Body of pancreas (tissue), 4 donors: ENCODE measurements at regions not wholly inside any gene's neighbourhood (a gene's known extent, or its start where the extent isn't known, plus 50 kb on each side); places are given as distances from the start of the nearest gene placed in this dataset.

Experiments
- ATAC-seq: fragments of 150-250 bp; one replicate; pipeline ENCODE4 v1.9.1; 2016
- DNase-seq, 4 donors: peaks; one replicate each; pipeline ENCODE4 v3.0.0-alpha.2; 2019
- H3K27ac ChIP-seq, 4 donors: fragments of 200-600 bp; sonication (generic); 1 replicate in 3 of 4; 2 replicates in 1 of 4; pipeline versions ENCODE4 v1.5.1 to v1.6.1; 2016 to 2019; ENCODE audit warnings: mild to moderate bottlenecking in 1 of 4, mixed read lengths in 1 of 4, moderate library complexity in 1 of 4
- H3K27me3 ChIP-seq, 2 donors: fragments of 200-600 bp; sonication (generic); one replicate each; pipeline ENCODE4 v1.6.0; 2016; ENCODE audit warnings: mild to moderate bottlenecking in 1 of 2
- H3K36me3 ChIP-seq, 2 donors: fragments of 200-600 bp; sonication (generic); replicated peaks in 1 of 2; 2 replicates each; pipeline ENCODE4 v1.5.1; 2016; ENCODE audit warnings: low read depth in 2 of 2; ENCODE audit not compliant: insufficient read depth in 1 of 2
- H3K4me1 ChIP-seq: fragments of 200-600 bp; sonication (generic); one replicate; pipeline ENCODE4 v1.6.0; 2016
- H3K4me3 ChIP-seq, 2 donors: fragments of 200-600 bp; sonication (generic); 1 replicate in 1 of 2; 2 replicates in 1 of 2; pipeline ENCODE4 v1.5.1; 2016 to 2019
- H3K9me3 ChIP-seq, 3 donors: fragments of 200-600 bp; sonication (generic); 1 replicate in 2 of 3; 2 replicates in 1 of 3; pipeline ENCODE4 v1.5.1; 2016
- POLR2A ChIP-seq, 3 donors: fragments of 450-650 bp; IDR thresholded peaks; one replicate each; pipeline ENCODE4 v1.6.1; 2016; ENCODE audit warnings: antibody characterized with exemption in 3 of 3, mild to moderate bottlenecking in 2 of 3
- WGBS, 2 donors: methylation state at CpG; one replicate each; pipeline ENCODE4 v1.1.5; 2017; 5-methylcytosine and 5-hydroxymethylcytosine counted together
- intact Hi-C: fragments of 100-400 bp; cut with DNase I; formaldehyde crosslinking; loops from one replicate; pipeline ENCODE4 v1.15.1; 2023
- TF ChIP-seq, protein P1 (sequence below), 7 experiments: fragments of 450-650 bp in 4 of 7; fragments of 200-600 bp in 3 of 7; sonication (generic) in 3 of 7; IDR thresholded peaks; one replicate each; pipeline ENCODE4 v1.5.1; 2016 to 2019; ENCODE audit warnings: antibody characterized with exemption in 7 of 7

DNA sequence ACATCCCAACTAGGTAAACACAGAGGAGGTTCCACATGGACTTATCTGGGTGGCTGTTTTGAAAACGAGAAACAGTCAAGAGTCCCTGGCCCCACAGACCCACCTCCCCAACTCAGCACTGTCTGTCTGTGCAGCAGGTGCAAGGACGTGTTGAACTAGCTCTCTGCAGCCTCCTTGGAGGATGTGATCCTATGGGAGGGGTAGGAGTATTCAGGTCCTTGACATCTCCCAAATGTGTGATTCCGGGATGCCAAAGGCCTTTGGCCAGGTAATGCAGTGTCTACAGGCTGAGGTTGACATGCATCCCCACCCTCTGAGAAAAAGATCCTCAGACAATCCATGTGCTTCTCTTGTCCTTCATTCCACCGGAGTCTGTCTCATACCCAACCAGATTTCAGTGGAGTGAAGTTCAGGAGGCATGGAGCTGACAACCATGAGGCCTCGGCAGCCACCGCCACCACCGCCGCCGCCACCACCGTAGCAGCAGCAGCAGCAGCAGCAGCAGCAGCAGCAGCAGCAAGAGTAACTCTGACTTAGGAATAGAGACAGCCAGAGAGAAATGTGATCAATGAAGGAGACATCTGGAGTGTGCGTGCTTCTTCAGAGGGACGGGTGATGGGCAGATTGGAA, 151.6 kb upstream of the CAMK1G start:
- no peak for ATAC-seq
- H3K4me1 ChIP-seq, result no peaks in the 10 kb centered on the region
- no peaks in the 10 kb centered on the region for H3K36me3 ChIP-seq
- intact Hi-C loops, result no loop called here
- TF ChIP-seq POLR2A (IDR thresholded peaks at IDR 0.05), result no peak
- TF ChIP-seq, protein P1, sequence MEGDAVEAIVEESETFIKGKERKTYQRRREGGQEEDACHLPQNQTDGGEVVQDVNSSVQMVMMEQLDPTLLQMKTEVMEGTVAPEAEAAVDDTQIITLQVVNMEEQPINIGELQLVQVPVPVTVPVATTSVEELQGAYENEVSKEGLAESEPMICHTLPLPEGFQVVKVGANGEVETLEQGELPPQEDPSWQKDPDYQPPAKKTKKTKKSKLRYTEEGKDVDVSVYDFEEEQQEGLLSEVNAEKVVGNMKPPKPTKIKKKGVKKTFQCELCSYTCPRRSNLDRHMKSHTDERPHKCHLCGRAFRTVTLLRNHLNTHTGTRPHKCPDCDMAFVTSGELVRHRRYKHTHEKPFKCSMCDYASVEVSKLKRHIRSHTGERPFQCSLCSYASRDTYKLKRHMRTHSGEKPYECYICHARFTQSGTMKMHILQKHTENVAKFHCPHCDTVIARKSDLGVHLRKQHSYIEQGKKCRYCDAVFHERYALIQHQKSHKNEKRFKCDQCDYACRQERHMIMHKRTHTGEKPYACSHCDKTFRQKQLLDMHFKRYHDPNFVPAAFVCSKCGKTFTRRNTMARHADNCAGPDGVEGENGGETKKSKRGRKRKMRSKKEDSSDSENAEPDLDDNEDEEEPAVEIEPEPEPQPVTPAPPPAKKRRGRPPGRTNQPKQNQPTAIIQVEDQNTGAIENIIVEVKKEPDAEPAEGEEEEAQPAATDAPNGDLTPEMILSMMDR (IDR thresholded peaks at IDR 0.05), result no peak
- H3K4me3 ChIP-seq, result no peak overlapping the region
- H3K9me3 ChIP-seq, result no peaks in the 10 kb centered on the region
- H3K27ac ChIP-seq, result no peak overlapping the region
- H3K27me3 ChIP-seq, result no peaks in the 10 kb centered on the region
- WGBS, 2 donors, result 79 to 84% methylated on average over 12 of the region's 12 CpGs
- DNase-seq, result no peak

DNA sequence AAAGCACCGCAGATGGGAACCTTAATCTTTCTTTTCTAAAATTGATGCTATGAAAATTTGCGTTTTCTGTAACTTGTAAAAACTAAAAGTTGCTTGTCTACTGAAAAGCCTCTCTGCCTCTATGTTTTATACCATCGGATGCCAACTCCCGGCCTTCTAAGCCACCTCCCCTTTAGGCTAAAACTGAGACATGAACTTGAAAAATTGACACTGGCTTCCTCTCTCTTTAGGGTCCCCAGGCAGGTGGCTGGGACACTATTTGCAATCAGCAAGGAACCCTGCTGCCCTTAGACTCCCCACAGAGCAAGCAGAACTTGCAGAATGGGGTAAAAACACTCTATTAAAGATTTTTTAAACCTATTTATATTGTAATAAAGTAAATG, 151.1 kb upstream of the CAMK1G start:
- DNase-seq (no peak), ATAC-seq (no peak)
- intact Hi-C loops, result no loop called here
- H3K27ac ChIP-seq, result no peak overlapping the region
- no peaks in the 10 kb centered on the region for H3K36me3 ChIP-seq
- TF ChIP-seq, protein P1 (IDR thresholded peaks at IDR 0.05), result no peak
- TF ChIP-seq POLR2A (IDR thresholded peaks at IDR 0.05), result no peak
- WGBS, 2 donors, result 61 to 70% methylated on average over 4 of the region's 4 CpGs
- H3K9me3 ChIP-seq, result no peaks in the 10 kb centered on the region
- H3K4me3 ChIP-seq, result no peak overlapping the region
- no peaks in the 10 kb centered on the region for H3K27me3 ChIP-seq
- H3K4me1 ChIP-seq, result no peaks in the 10 kb centered on the region

DNA sequence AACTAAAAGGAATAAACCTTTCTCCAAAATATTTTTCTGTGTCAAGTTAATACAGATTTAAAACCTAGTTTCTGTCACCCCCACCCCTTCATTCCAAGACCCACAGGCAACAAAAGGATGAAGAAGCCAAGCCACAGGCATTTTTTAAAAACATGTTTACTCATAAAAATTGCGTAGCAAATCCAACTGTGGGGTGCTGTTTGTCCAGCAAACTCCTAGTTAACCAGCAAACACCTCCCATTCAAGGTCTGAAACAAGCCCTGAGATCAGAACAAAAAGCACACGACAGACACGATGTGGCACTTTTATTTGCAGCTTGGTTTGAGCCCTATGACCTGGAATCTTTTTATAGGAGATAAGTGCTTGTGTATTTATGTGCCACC, 149.9 kb upstream of the CAMK1G start:
- ATAC-seq, result no peak
- WGBS, 2 donors, result 24 to 32% methylated on average over 3 of the region's 3 CpGs
- no peak for DNase-seq
- no peak overlapping the region for H3K27ac ChIP-seq
- TF ChIP-seq, protein P1 (IDR thresholded peaks at IDR 0.05), result no peak
- TF ChIP-seq POLR2A (IDR thresholded peaks at IDR 0.05), result no peak
- no peaks in the 10 kb centered on the region for H3K4me1 ChIP-seq
- H3K4me3 ChIP-seq, result no peak overlapping the region
- intact Hi-C loops, result no loop called here
- no peaks in the 10 kb centered on the region for H3K9me3 ChIP-seq
- no peaks in the 10 kb centered on the region for H3K36me3 ChIP-seq
- no peaks in the 10 kb centered on the region for H3K27me3 ChIP-seq

DNA sequence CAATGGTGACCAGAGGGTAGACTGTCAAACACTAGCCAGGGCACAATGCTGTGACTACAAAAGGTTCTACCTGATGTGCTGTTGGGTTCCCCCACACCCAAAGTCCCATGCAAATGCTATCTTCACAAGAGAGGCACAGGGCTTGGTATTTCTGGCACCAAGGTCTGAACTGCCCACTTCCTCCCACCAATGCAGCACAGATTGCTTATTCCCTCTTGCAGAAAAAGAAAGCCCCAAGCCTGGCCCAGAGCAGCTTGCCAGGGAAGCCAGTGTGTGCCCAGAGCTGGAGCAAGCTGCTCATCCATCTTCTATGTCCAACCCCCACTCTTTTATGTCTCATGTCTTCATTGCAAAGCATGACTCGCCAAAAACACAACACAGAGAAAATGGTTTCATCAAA, 149.4 kb upstream of the CAMK1G start:
- Histone ChIP-seq H3K27me3 (no peaks in the 10 kb centered on the region), H3K9me3 (no peaks in the 10 kb centered on the region), H3K4me3 (no peak overlapping the region), H3K36me3 (no peaks in the 10 kb centered on the region), H3K4me1 (no peaks in the 10 kb centered on the region), H3K27ac (no peak overlapping the region)
- ATAC-seq, result no peak
- 81 to 87% methylated on average over 1 of the region's 1 CpG for WGBS, 2 donors
- intact Hi-C loops, result no loop called here
- DNase-seq, result no peak
- TF ChIP-seq POLR2A (IDR thresholded peaks at IDR 0.05), result no peak
- TF ChIP-seq, protein P1 (IDR thresholded peaks at IDR 0.05), result no peak

DNA sequence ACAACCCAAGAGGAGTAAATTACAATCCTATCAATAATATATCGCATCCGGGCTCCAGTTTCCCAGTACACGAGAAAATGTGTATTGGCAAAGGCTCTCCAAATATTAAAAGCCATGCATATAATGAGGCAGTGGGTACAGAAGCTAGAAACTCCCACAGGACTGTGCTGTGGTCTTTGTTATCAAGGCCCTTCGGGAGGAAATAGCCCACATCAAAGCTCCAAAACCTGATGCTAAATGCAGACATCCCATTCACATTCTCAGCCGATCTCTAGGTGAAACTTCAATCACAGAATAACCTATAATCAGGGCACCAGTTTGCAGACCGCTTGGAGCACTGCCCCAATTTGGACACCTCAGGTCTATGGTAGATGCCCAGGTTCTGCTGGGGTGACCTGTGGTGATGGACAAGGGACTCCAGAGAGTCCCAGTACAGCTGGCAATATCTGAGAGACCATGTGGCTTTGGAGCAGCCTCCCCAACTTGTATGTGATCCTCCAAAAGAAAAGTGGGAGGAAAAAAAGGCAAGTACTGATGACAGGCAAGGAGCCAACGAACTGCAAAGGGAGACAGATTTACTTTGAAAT, 148.8 kb upstream of the CAMK1G start:
- Histone ChIP-seq H3K27ac (no peak overlapping the region), H3K4me3 (no peak overlapping the region), H3K27me3 (no peaks in the 10 kb centered on the region), H3K36me3 (no peaks in the 10 kb centered on the region), H3K4me1 (no peaks in the 10 kb centered on the region), H3K9me3 (no peaks in the 10 kb centered on the region)
- DNase-seq (no peak), ATAC-seq (no peak)
- TF ChIP-seq POLR2A (IDR thresholded peaks at IDR 0.05), result no peak
- TF ChIP-seq, protein P1 (IDR thresholded peaks at IDR 0.05), result no peak
- intact Hi-C loops, result no loop called here
- WGBS, 2 donors, result 55 to 61% methylated on average over 7 of the region's 7 CpGs
